HCT116 (cell line): ENCODE measurements at regions not wholly inside any gene's neighbourhood (a gene's known extent, or its start where the extent isn't known, plus 50 kb on each side); places are given as distances from the start of the nearest gene placed in this dataset.

Source experiments
- ATAC-seq: fragments of 200-7000 bp; cut with Tn5 transposase; 2 replicates; pipeline ENCODE4 v1.9.1; 2020; ENCODE audit warnings: mild to moderate bottlenecking, moderate library complexity
- BruUV-seq: library from RNA; stranded (reverse); fragments of 400-500 nt; replicated peaks from 2 replicates; lab custom pipeline; 2021; lab: Mats Ljungman, UMichigan
- CTCF ChIA-PET: fragments of 300-600 bp; sonication (Branson Sonifier 250); formaldehyde crosslinking; loops from one replicate; lab custom pipeline; 2021; ENCODE audit warnings: antibody characterized with exemption; lab: Charles Lee
- POLR2A ChIA-PET: fragments of 300-600, 350-600 bp; sonication (Branson Sonifier 250); formaldehyde crosslinking; loops from one replicate; lab custom pipeline; 2021; ENCODE audit warnings: antibody characterized with exemption; lab: Charles Lee
- RAD21 ChIA-PET, 2 experiments: fragments of 300-600 bp; sonication (Branson Sonifier 250); formaldehyde crosslinking; loops; one replicate each; lab custom pipeline; 2023; ENCODE audit warnings: low total read pairs in 2 of 2; ENCODE audit not compliant: uncharacterized antibody in 2 of 2, unreplicated experiment in 2 of 2, low non-redundant PET in 1 of 2; lab: Charles Lee
- DNase-seq: peaks from one replicate; pipeline ENCODE4 v3.0.0-alpha.2; 2010; ENCODE audit warnings: low read depth, low spot score
- H2AFZ ChIP-seq: fragments of 200-600 bp; shearing (Covaris generic), sonication (generic); 2 replicates; pipeline ENCODE4 v1.6.1; 2017; ENCODE audit warnings: low read depth, mixed run types, mixed read lengths, antibody characterized with exemption, low read length; ENCODE audit not compliant: poor library complexity, severe bottlenecking
- H3K27ac ChIP-seq: 2 replicates; pipeline ENCODE4 v1.5.1; 2012; ENCODE audit warnings: low read depth, low read length
- H3K27me3 ChIP-seq: fragments of 200-600 bp; sonication (generic); 2 replicates; pipeline ENCODE4 v1.6.1; 2016; ENCODE audit warnings: mixed run types, low read length, mixed read lengths; ENCODE audit not compliant: insufficient read depth
- H3K36me3 ChIP-seq, 2 experiments: fragments of 200-500 bp in 1 of 2; fragments of 200-600 bp in 1 of 2; sonication (Bioruptor generic) in 1 of 2; sonication (generic) in 1 of 2; 2 replicates each; pipeline versions ENCODE4 v1.5.1 to v1.6.1; 2014 to 2016; ENCODE audit warnings: low read length in 2 of 2, inconsistent platforms in 1 of 2, mixed read lengths in 1 of 2, mixed run types in 1 of 2; ENCODE audit not compliant: insufficient read depth in 2 of 2, control insufficient read depth in 1 of 2
- H3K4me1 ChIP-seq, 2 experiments: fragments of 200-600 bp in 1 of 2; sonication (generic) in 1 of 2; 2 replicates each; pipeline versions ENCODE4 v1.5.1 to v1.6.1; 2012 to 2017; ENCODE audit warnings: low read length in 2 of 2, inconsistent platforms in 1 of 2, mild to moderate bottlenecking in 1 of 2, mixed read lengths in 1 of 2, mixed run types in 1 of 2, moderate library complexity in 1 of 2; ENCODE audit not compliant: insufficient read depth in 2 of 2, control insufficient read depth in 1 of 2
- H3K4me2 ChIP-seq: fragments of 200-600 bp; sonication (generic); 2 replicates; pipeline ENCODE4 v1.6.1; 2017; ENCODE audit warnings: mixed run types, low read length, mixed read lengths
- H3K4me3 ChIP-seq, 2 experiments: fragments of 200-600 bp in 1 of 2; sonication (generic) in 1 of 2; replicated peaks in 1 of 2; 2 replicates each; pipeline ENCODE4 v1.5.1; 2011 to 2016; ENCODE audit warnings: low read length in 2 of 2, control low read depth in 1 of 2, low read depth in 1 of 2, mild to moderate bottlenecking in 1 of 2, mixed read lengths in 1 of 2, mixed run types in 1 of 2
- H3K79me2 ChIP-seq: fragments of 200-600 bp; sonication (generic); 2 replicates; pipeline ENCODE4 v1.6.1; 2017; ENCODE audit warnings: mild to moderate bottlenecking, mixed run types, low read length, moderate library complexity, mixed read lengths; ENCODE audit not compliant: insufficient read depth
- H3K9ac ChIP-seq: fragments of 200-600 bp; sonication (generic); 2 replicates; pipeline ENCODE4 v1.6.1; 2016; ENCODE audit warnings: low read length, mixed read lengths
- H3K9me2 ChIP-seq: fragments of 200-600 bp; sonication (generic), shearing (Covaris generic); 2 replicates; pipeline ENCODE4 v1.6.1; 2017; ENCODE audit warnings: mixed run types, mild to moderate bottlenecking, moderate library complexity; ENCODE audit not compliant: insufficient read depth
- H3K9me3 ChIP-seq, 2 experiments: fragments of 200-500 bp in 1 of 2; fragments of 200-600 bp in 1 of 2; sonication (Bioruptor generic) in 1 of 2; sonication (generic) in 1 of 2; 2 replicates each; pipeline ENCODE4 v1.6.1; 2014 to 2017; ENCODE audit warnings: low read length in 2 of 2, mixed read lengths in 2 of 2, inconsistent platforms in 1 of 2, low read depth in 1 of 2, mild to moderate bottlenecking in 1 of 2, mixed run types in 1 of 2, moderate library complexity in 1 of 2; ENCODE audit not compliant: control insufficient read depth in 1 of 2, insufficient read depth in 1 of 2
- H4K20me1 ChIP-seq: fragments of 200-600 bp; sonication (generic), shearing (Covaris generic); 2 replicates; pipeline ENCODE4 v1.6.1; 2017; ENCODE audit warnings: mixed run types, mild to moderate bottlenecking, moderate library complexity; ENCODE audit not compliant: insufficient read depth
- CTCF ChIP-seq, 3 experiments: fragments of 200-600 bp in 1 of 3; sonication (generic) in 1 of 3; IDR thresholded peaks in 2 of 3; conservative IDR thresholded peaks in 1 of 3; 2 replicates each; pipeline ENCODE4 v1.5.1; 2012 to 2017; ENCODE audit warnings: low read depth in 2 of 3, low read length in 2 of 3, antibody characterized with exemption in 1 of 3, borderline replicate concordance in 1 of 3, control low read depth in 1 of 3, mild to moderate bottlenecking in 1 of 3, mixed read lengths in 1 of 3, mixed run types in 1 of 3, moderate library complexity in 1 of 3; ENCODE audit not compliant: insufficient read depth in 1 of 3
- EGR1 ChIP-seq: IDR thresholded peaks from 2 replicates; pipeline ENCODE4 v1.6.1; 2012; ENCODE audit warnings: low read depth
- ELF1 ChIP-seq: IDR thresholded peaks from 2 replicates; pipeline ENCODE4 v1.6.1; 2012; ENCODE audit warnings: low read depth, borderline replicate concordance
- EZH2phosphoT487 ChIP-seq: fragments of 200-600 bp; IDR thresholded peaks from 2 replicates; pipeline ENCODE4 v1.6.1; 2018; ENCODE audit warnings: antibody characterized with exemption, borderline replicate concordance
- POLR2AphosphoS5 ChIP-seq: IDR thresholded peaks from 2 replicates; pipeline ENCODE4 v1.6.1; 2011; ENCODE audit warnings: mild to moderate bottlenecking, low read depth, low read length, moderate library complexity
- RAD21 ChIP-seq: IDR thresholded peaks from 2 replicates; pipeline ENCODE4 v1.6.1; 2012; ENCODE audit warnings: low read depth, mild to moderate bottlenecking
- REST ChIP-seq: IDR thresholded peaks from 2 replicates; pipeline ENCODE4 v1.6.1; 2012; ENCODE audit warnings: low read depth
- ZFX ChIP-seq: fragments of 450-650 bp; IDR thresholded peaks from 2 replicates; pipeline ENCODE4 v1.6.1; 2017
- intact Hi-C: fragments of 100-400 bp; cut with micrococcal nuclease; formaldehyde crosslinking; loops from 2 replicates; pipeline ENCODE4 v1.10.0; 2022

- no peaks in the 10 kb centered on the region for H3K9me2 ChIP-seq
- H3K9me3 ChIP-seq: no peaks in the 10 kb centered on the region
- no peaks in the 10 kb centered on the region for H4K20me1 ChIP-seq
- H3K9ac ChIP-seq: no peak overlapping the region
- POLR2A ChIA-PET: no interaction called here
- TF ChIP-seq EZH2phosphoT487 (no peak), ZFX (no peak), CTCF (IDR thresholded peaks at IDR 0.05 in 2 of 3, conservative IDR thresholded peaks at IDR 0.05 in 1 of 3; ENCODE audit: borderline replicate concordance in 1 of 3, insufficient read depth in 1 of 3, low read depth in 2 of 3, low read length in 2 of 3) (no peak), RAD21 (no peak), EGR1 (no peak), REST (no peak), POLR2AphosphoS5 (no peak), ELF1 (no peak)
- CTCF ChIA-PET: no interaction called here
- no peaks in the 10 kb centered on the region for H3K79me2 ChIP-seq
- DNase-seq (no peak), ATAC-seq (no peak)
- H3K4me2 ChIP-seq: no peak overlapping the region
- no peak overlapping the region for H3K27ac ChIP-seq
- RAD21 ChIA-PET: no interaction called here
- H3K36me3 ChIP-seq: no peaks in the 10 kb centered on the region
- no TSS peak for BruUV-seq
- H3K4me3 ChIP-seq: no peak overlapping the region
- no peak overlapping the region for H2AFZ ChIP-seq
- intact Hi-C loops: no loop called here
- no peaks in the 10 kb centered on the region for H3K4me1 ChIP-seq
- 0 out of 2 replicates have a peak, but pooled peaks cover 9% of the 10 kb centered on the region for H3K27me3 ChIP-seq
These were observed 297.5 kb upstream of the CRIM1 start for GRCh38 chr2:36058076-36058475.
